IMR-90 (cell line): ENCODE measurements at regions not wholly inside any gene's neighbourhood (a gene's known extent, or its start where the extent isn't known, plus 50 kb on each side); places are given as distances from the start of the nearest gene placed in this dataset.

Experiments
- BHLHE40 ChIP-seq: fragments of 150-350 bp; IDR thresholded peaks from 2 replicates; pipeline ENCODE4 v1.6.1; 2016; ENCODE audit warnings: mild to moderate bottlenecking, low read depth, low read length
- CTCF ChIP-seq: conservative IDR thresholded peaks from 2 replicates; pipeline ENCODE4 v1.5.1; 2012; ENCODE audit warnings: mild to moderate bottlenecking, low read depth, low read length, improper control_type of control experiment
- FOS ChIP-seq: fragments of 150-350 bp; IDR thresholded peaks from 2 replicates; pipeline ENCODE4 v1.6.1; 2016; ENCODE audit warnings: low read depth, low read length
- MAFK ChIP-seq: IDR thresholded peaks from 2 replicates; pipeline ENCODE4 v1.6.1; 2012; ENCODE audit warnings: low read depth, low read length, improper control_type of control experiment
- MXI1 ChIP-seq: IDR thresholded peaks from 2 replicates; pipeline ENCODE4 v1.6.1; 2012; ENCODE audit warnings: low read depth, mild to moderate bottlenecking, low read length, moderate library complexity, borderline replicate concordance
- POLR2A ChIP-seq: IDR thresholded peaks from 2 replicates; pipeline ENCODE4 v1.6.1; 2012; ENCODE audit warnings: mild to moderate bottlenecking, low read depth, low read length
- RAD21 ChIP-seq: IDR thresholded peaks from 2 replicates; pipeline ENCODE4 v1.6.1; 2012; ENCODE audit warnings: low read length, improper control_type of control experiment
- SMC3 ChIP-seq: fragments of 150-350 bp; IDR thresholded peaks from 2 replicates; pipeline ENCODE4 v1.6.1; 2016; ENCODE audit warnings: low read depth, mild to moderate bottlenecking, antibody characterized with exemption, low read length, moderate library complexity

DNA sequence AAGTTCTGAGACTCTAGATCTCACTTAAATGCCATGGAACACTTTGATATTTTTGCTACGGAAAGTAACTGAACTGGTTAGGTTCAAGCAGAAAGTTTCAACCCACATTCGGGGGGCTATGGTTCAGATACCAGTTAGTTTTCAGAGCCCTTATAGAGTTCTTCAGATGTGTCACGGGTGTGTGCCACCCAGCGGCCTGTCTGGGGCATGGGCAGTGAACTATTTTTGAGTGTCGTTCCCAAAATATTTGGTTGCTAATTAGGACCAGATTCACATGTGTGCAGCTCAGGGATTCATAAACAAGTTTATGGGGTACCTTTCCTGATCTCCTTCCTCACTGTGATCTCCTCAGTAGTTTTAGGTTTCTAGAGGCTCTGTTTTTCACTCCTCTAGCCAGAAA lies 271.9 kb downstream of the C7orf25 start:
- TF ChIP-seq FOS, result no peak
- TF ChIP-seq CTCF, result 0 out of 2 replicates have a peak, but pooled peaks have one; percentile 5
- TF ChIP-seq RAD21, result no peak
- TF ChIP-seq SMC3, result no peak
- TF ChIP-seq BHLHE40, result no peak
- no peak for TF ChIP-seq MXI1
- no peak for TF ChIP-seq POLR2A
- TF ChIP-seq MAFK, result no peak
